ENCODE measurements at regions not wholly inside any gene's neighbourhood (a gene's known extent, or its start where the extent isn't known, plus 50 kb on each side); places are given as distances from the start of the nearest gene placed in this dataset.

DNA sequence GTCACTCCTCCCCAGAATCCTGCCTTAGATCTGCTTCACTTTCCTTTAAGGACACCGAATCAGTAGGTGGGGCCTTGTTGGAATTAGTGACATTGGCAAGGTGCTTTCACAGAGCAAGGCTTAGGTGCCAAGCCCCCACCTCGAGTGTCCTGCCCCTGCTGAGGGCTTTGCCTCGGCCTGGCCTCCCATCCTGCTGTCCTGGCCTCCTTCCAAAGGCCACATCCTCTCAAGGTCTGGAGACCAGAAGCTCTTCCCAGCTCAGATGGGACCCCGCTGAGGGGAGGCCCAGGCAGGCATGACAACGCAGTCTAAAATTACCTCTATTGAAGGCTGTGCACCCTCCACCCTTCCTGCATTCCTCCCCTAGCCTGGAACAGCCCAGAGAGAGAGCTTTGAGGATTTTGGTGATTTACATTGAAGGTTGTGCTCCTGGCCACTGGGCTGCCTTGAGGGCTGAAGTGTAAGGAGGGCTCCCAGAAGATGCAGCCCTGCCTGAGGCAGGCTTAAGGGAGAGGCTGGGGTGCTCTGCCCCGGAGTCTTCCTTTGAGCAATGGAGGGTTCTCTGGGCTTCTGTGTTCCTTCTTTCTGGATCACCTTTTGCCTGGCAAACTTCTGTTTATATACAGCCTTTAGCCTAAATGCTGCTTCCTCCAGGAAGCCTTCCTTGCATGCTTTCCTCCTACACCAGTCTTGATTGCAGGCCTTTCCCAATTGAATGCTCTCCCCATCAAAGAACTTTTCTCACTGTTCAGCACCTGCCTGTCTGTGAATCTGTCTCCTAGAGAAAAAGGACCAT, 154.4 kb downstream of the DDX1 start:
- Histone ChIP-seq H3K36me3 (ENCODE audit: insufficient read depth, low read length) (no peaks in the 10 kb centered on the region), H3K79me2 (replicated peaks; ENCODE audit: insufficient read depth, low read length) (no peaks in the 10 kb centered on the region), H3K9ac (ENCODE audit: low read length) (no peak overlapping the region), H3K27me3 (ENCODE audit: insufficient read depth, low read depth, low read length) (no peaks in the 10 kb centered on the region), H3K4me2 (ENCODE audit: low read length) (no peak overlapping the region), H3K27ac (ENCODE audit: low read length) (no peak overlapping the region), H4K20me1 (ENCODE audit: insufficient read depth) (no peaks in the 10 kb centered on the region), H3K9me2 (ENCODE audit: insufficient read depth, low read length) (no peaks in the 10 kb centered on the region), H3K9me3 (ENCODE audit: low read length) (no peaks in the 10 kb centered on the region), H3F3A (ENCODE audit: insufficient read depth, low read length, poor library complexity, severe bottlenecking) (no peaks in the 10 kb centered on the region), H2AFZ (ENCODE audit: low read depth, low read length) (no peak overlapping the region), H3K4me3 (ENCODE audit: low read length) (no peak overlapping the region)
- TF ChIP-seq EZH2 (IDR thresholded peaks at IDR 0.05; ENCODE audit: borderline replicate concordance, insufficient read depth, low read length, poor library complexity, severe bottlenecking) (no peak), SMC3 (conservative IDR thresholded peaks at IDR 0.05; ENCODE audit: poor library complexity) (no peak), TAF1 (IDR thresholded peaks at IDR 0.05; ENCODE audit: low read depth) (no peak), POLR2AphosphoS5 (IDR thresholded peaks at IDR 0.05) (no peak), RAD21 (conservative IDR thresholded peaks at IDR 0.05) (no peak), EP300 (conservative IDR thresholded peaks at IDR 0.05; ENCODE audit: poor library complexity, severe bottlenecking) (no peak)
- TF ChIP-seq, protein P1, sequence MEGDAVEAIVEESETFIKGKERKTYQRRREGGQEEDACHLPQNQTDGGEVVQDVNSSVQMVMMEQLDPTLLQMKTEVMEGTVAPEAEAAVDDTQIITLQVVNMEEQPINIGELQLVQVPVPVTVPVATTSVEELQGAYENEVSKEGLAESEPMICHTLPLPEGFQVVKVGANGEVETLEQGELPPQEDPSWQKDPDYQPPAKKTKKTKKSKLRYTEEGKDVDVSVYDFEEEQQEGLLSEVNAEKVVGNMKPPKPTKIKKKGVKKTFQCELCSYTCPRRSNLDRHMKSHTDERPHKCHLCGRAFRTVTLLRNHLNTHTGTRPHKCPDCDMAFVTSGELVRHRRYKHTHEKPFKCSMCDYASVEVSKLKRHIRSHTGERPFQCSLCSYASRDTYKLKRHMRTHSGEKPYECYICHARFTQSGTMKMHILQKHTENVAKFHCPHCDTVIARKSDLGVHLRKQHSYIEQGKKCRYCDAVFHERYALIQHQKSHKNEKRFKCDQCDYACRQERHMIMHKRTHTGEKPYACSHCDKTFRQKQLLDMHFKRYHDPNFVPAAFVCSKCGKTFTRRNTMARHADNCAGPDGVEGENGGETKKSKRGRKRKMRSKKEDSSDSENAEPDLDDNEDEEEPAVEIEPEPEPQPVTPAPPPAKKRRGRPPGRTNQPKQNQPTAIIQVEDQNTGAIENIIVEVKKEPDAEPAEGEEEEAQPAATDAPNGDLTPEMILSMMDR (IDR thresholded peaks at IDR 0.05; ENCODE audit: poor library complexity, severe bottlenecking) = no peak
- TF ChIP-seq, protein P2, sequence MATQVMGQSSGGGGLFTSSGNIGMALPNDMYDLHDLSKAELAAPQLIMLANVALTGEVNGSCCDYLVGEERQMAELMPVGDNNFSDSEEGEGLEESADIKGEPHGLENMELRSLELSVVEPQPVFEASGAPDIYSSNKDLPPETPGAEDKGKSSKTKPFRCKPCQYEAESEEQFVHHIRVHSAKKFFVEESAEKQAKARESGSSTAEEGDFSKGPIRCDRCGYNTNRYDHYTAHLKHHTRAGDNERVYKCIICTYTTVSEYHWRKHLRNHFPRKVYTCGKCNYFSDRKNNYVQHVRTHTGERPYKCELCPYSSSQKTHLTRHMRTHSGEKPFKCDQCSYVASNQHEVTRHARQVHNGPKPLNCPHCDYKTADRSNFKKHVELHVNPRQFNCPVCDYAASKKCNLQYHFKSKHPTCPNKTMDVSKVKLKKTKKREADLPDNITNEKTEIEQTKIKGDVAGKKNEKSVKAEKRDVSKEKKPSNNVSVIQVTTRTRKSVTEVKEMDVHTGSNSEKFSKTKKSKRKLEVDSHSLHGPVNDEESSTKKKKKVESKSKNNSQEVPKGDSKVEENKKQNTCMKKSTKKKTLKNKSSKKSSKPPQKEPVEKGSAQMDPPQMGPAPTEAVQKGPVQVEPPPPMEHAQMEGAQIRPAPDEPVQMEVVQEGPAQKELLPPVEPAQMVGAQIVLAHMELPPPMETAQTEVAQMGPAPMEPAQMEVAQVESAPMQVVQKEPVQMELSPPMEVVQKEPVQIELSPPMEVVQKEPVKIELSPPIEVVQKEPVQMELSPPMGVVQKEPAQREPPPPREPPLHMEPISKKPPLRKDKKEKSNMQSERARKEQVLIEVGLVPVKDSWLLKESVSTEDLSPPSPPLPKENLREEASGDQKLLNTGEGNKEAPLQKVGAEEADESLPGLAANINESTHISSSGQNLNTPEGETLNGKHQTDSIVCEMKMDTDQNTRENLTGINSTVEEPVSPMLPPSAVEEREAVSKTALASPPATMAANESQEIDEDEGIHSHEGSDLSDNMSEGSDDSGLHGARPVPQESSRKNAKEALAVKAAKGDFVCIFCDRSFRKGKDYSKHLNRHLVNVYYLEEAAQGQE (IDR thresholded peaks at IDR 0.05; ENCODE audit: borderline replicate concordance) = no peak

DNA sequence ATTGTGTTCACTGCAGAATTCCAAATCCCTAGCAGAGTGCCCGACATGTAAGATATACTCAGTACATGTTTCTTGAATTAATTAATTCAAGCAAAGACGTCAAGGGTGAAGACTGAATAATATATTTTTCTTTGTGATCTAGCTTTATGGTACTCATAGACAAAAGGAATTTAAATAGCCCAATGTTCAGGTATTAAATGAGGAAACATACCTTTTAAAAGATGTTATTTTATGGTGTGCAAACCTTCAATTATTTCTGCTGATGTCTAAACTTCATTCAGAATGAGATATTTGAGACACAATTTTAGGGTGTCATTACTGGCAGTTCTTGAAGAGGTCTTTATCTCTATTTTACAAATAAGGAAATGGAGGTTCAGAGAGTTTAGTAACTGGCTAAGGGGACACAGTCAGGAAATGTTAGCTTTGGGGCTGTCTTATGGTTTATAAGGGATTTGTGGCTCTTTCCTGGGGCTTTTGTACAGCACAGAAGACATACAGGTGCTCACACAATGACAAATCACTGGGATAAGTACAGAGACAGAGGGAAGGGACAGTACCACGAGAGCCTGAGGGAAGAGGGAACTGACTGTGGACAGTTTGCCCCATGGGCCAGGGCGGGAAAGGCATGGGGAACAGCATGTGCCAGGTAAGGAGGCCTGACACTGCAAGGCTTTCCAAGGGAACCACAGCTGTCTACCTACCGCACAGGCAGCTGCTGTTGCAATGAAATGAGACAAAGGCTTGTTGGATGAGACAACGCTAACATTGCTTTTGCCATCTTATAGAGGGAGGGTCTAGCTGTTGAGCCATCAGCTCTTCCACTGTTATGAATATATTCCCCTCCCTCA, 155.3 kb downstream of the DDX1 start:
- Histone ChIP-seq H3K4me2 (ENCODE audit: low read length) (no peak overlapping the region), H3K27ac (ENCODE audit: low read length) (no peak overlapping the region), H3K9ac (ENCODE audit: low read length) (no peak overlapping the region), H3K9me2 (ENCODE audit: insufficient read depth, low read length) (no peaks in the 10 kb centered on the region), H3K36me3 (ENCODE audit: insufficient read depth, low read length) (no peaks in the 10 kb centered on the region), H2AFZ (ENCODE audit: low read depth, low read length) (no peak overlapping the region), H3K79me2 (replicated peaks; ENCODE audit: insufficient read depth, low read length) (no peaks in the 10 kb centered on the region), H3F3A (ENCODE audit: insufficient read depth, low read length, poor library complexity, severe bottlenecking) (no peaks in the 10 kb centered on the region), H3K4me3 (ENCODE audit: low read length) (no peak overlapping the region), H4K20me1 (ENCODE audit: insufficient read depth) (no peaks in the 10 kb centered on the region), H3K27me3 (ENCODE audit: insufficient read depth, low read depth, low read length) (no peaks in the 10 kb centered on the region), H3K9me3 (ENCODE audit: low read length) (no peaks in the 10 kb centered on the region)
- TF ChIP-seq EP300 (conservative IDR thresholded peaks at IDR 0.05; ENCODE audit: poor library complexity, severe bottlenecking) (no peak), EZH2 (IDR thresholded peaks at IDR 0.05; ENCODE audit: borderline replicate concordance, insufficient read depth, low read length, poor library complexity, severe bottlenecking) (no peak), POLR2AphosphoS5 (IDR thresholded peaks at IDR 0.05) (no peak), MXI1 (conservative IDR thresholded peaks at IDR 0.05; ENCODE audit: poor library complexity, severe bottlenecking) (no peak), TAF1 (IDR thresholded peaks at IDR 0.05; ENCODE audit: low read depth) (no peak), SMC3 (conservative IDR thresholded peaks at IDR 0.05; ENCODE audit: poor library complexity) (no peak), RAD21 (conservative IDR thresholded peaks at IDR 0.05) (no peak)
- TF ChIP-seq, protein P2 (IDR thresholded peaks at IDR 0.05; ENCODE audit: borderline replicate concordance) = no peak
- TF ChIP-seq, protein P1 (IDR thresholded peaks at IDR 0.05; ENCODE audit: poor library complexity, severe bottlenecking) = no peak
